Cardiac fibroblast (primary cell): ENCODE measurements at regions not wholly inside any gene's neighbourhood (a gene's known extent, or its start where the extent isn't known, plus 50 kb on each side); places are given as distances from the start of the nearest gene placed in this dataset.

ENCODE experiments used
- DNase-seq, 2 donors: peaks; one replicate each; pipeline versions ENCODE4 v3.0.0 to v3.0.0-alpha.2; 2010; ENCODE audit warnings: low read depth in 2 of 2
- H3K4me3 ChIP-seq, 2 donors: replicated peaks in 1 of 2; 1 replicate in 1 of 2; 2 replicates in 1 of 2; pipeline ENCODE4 v1.5.1; 2011; ENCODE audit warnings: low read depth in 2 of 2, low read length in 2 of 2, mild to moderate bottlenecking in 2 of 2, moderate library complexity in 1 of 2
- TF ChIP-seq, protein P1 (sequence below): IDR thresholded peaks from one replicate; pipeline ENCODE4 v1.5.1; 2011; ENCODE audit warnings: low read depth, mild to moderate bottlenecking, low read length, inconsistent platforms

GRCh38 chr12:107986183-107986582 is 142.9 kb upstream of the WSCD2 start:
- DNase-seq = no peak
- no peak overlapping the region for H3K4me3 ChIP-seq
- TF ChIP-seq, protein P1, sequence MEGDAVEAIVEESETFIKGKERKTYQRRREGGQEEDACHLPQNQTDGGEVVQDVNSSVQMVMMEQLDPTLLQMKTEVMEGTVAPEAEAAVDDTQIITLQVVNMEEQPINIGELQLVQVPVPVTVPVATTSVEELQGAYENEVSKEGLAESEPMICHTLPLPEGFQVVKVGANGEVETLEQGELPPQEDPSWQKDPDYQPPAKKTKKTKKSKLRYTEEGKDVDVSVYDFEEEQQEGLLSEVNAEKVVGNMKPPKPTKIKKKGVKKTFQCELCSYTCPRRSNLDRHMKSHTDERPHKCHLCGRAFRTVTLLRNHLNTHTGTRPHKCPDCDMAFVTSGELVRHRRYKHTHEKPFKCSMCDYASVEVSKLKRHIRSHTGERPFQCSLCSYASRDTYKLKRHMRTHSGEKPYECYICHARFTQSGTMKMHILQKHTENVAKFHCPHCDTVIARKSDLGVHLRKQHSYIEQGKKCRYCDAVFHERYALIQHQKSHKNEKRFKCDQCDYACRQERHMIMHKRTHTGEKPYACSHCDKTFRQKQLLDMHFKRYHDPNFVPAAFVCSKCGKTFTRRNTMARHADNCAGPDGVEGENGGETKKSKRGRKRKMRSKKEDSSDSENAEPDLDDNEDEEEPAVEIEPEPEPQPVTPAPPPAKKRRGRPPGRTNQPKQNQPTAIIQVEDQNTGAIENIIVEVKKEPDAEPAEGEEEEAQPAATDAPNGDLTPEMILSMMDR = no peak

DNA sequence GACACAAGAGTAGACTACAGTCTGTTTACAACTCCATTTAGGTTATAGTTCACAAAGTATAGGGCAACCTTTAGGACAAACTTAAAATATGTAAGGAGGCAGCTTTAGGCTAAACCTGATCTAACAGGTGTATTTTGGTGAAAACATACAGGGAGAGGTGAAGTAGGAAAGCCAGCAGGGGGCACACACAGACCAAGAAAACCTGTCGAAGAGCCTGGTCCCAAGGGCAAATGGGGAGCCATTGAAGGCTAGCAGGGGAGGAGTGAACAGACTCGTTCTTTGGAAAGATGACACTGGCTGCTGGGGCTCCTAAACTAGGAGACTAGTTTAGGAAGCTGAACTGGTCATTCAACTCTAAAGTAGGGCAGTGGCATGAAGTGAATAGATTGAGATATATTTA is 138.8 kb upstream of the WSCD2 start:
- H3K4me3 ChIP-seq = no peak overlapping the region
- TF ChIP-seq, protein P1 = no peak
- peak; percentile 7 to 11 for DNase-seq

GRCh38 chr12:107992029-107992428 is 137.1 kb upstream of the WSCD2 start:
- TF ChIP-seq, protein P1 = no peak
- DNase-seq = no peak
- H3K4me3 ChIP-seq = no peak overlapping the region

- TF ChIP-seq, protein P1 = peak; percentile 32
- no peak overlapping the region for H3K4me3 ChIP-seq
- DNase-seq = peak; percentile 13 to 14
Observed at GRCh38 chr12:107992870-107993451, 136.1 kb upstream of the WSCD2 start.

DNA sequence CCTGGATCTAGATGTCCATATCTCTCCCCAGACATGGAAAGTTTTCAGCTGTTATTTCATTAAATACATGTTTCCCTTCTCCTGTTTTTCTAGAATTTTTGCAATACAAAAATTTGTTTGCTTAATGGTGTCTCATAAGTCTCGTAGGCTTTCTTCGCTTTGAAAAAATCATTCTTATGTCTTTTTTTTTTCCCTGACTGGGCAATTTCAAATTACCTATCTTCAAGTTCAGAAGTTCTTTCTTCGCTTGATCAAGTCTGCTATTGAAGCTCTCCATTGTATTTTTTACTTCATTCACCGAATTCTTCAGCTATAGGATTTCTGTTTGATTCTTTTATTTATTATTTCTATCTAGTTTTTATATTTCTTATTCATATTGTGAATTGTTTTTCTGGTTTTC is 130.2 kb upstream of the WSCD2 start:
- DNase-seq = no peak
- TF ChIP-seq, protein P1 = no peak
- H3K4me3 ChIP-seq = no peak overlapping the region

- DNase-seq = no peak
- H3K4me3 ChIP-seq = no peak overlapping the region
- TF ChIP-seq, protein P1 = no peak
Observed at GRCh38 chr12:108000111-108000510, 129.0 kb upstream of the WSCD2 start.

GRCh38 chr12:108004319-108004718 is 124.8 kb upstream of the WSCD2 start:
- H3K4me3 ChIP-seq = no peak overlapping the region
- TF ChIP-seq, protein P1 = no peak
- no peak for DNase-seq
